ENCODE measurements at regions not wholly inside any gene's neighbourhood (a gene's known extent, or its start where the extent isn't known, plus 50 kb on each side); places are given as distances from the start of the nearest gene placed in this dataset.
A peak's percentile ranks its signal among the peaks of the same experiment; 100 is the strongest.

GRCh38 chr3:127062926-127063325 is 80.0 kb downstream of the PLXNA1 start:
- H3K4me2 ChIP-seq (ENCODE audit: low read length), result no peak overlapping the region
- Mint-ChIP-seq H3K9me3 (ENCODE audit: unreplicated experiment) (no peaks in the 10 kb centered on the region), H3K4me1 (ENCODE audit: low read depth, unreplicated experiment) (peaks cover 5% of the 10 kb centered on the region), H3K27me3 (ENCODE audit: low read depth, unreplicated experiment) (peaks cover 17% of the 10 kb centered on the region), H3K36me3 (ENCODE audit: low read depth, unreplicated experiment) (no peaks in the 10 kb centered on the region), H3K27ac (ENCODE audit: unreplicated experiment) (no peak overlapping the region), H3K4me3 (ENCODE audit: unreplicated experiment) (no peak overlapping the region)
- no peaks in the 10 kb centered on the region for H4K20me1 ChIP-seq (ENCODE audit: insufficient read depth, low read length)
- H3K79me2 ChIP-seq (ENCODE audit: insufficient read depth, low read length), result no peaks in the 10 kb centered on the region
- no peaks in the 10 kb centered on the region for H3K36me3 ChIP-seq (ENCODE audit: insufficient read depth, low read length)
- no peak overlapping the region for H3K4me3 ChIP-seq (ENCODE audit: insufficient read depth, low read depth, low read length)
- no peak for TF ChIP-seq EZH2 (IDR thresholded peaks at IDR 0.05; ENCODE audit: insufficient read depth, low read length)
- TF ChIP-seq CTCF (IDR thresholded peaks at IDR 0.05; ENCODE audit: insufficient read depth, low read depth, low read length), result no peak
- no peaks in the 10 kb centered on the region for H3K4me1 ChIP-seq (ENCODE audit: insufficient read depth, low read length)
- DNase-seq (ENCODE audit: low read depth) (no peak), FAIRE-seq (no peak)
- no peak overlapping the region for H3K9ac ChIP-seq (ENCODE audit: low read length)
- no peak overlapping the region for H2AFZ ChIP-seq (ENCODE audit: low read depth, low read length)
- H3K27me3 ChIP-seq (ENCODE audit: insufficient read depth, low read length), result no peaks in the 10 kb centered on the region
- no peaks in the 10 kb centered on the region for H3K9me3 ChIP-seq (ENCODE audit: insufficient read depth, low read depth, low read length)
- H3K27ac ChIP-seq (ENCODE audit: low read depth, low read length), result no peak overlapping the region

- DNase-seq (ENCODE audit: low read depth), result no peak
- no peaks in the 10 kb centered on the region for H3K36me3 Mint-ChIP-seq (ENCODE audit: low read depth, unreplicated experiment)
- no peaks in the 10 kb centered on the region for H3K79me2 ChIP-seq (ENCODE audit: insufficient read depth, low read length)
- no peak overlapping the region for H3K4me3 Mint-ChIP-seq (ENCODE audit: unreplicated experiment)
- no peak overlapping the region for H2AFZ ChIP-seq (ENCODE audit: low read depth, low read length)
- H3K27ac Mint-ChIP-seq (ENCODE audit: unreplicated experiment), result no peak overlapping the region
- no peaks in the 10 kb centered on the region for H3K4me1 ChIP-seq (ENCODE audit: insufficient read depth, low read length)
- H4K20me1 ChIP-seq (ENCODE audit: insufficient read depth, low read length), result no peaks in the 10 kb centered on the region
- H3K4me3 ChIP-seq (ENCODE audit: insufficient read depth, low read depth, low read length), result no peak overlapping the region
- H3K27me3 ChIP-seq (ENCODE audit: insufficient read depth, low read length), result no peaks in the 10 kb centered on the region
- TF ChIP-seq CTCF (IDR thresholded peaks at IDR 0.05; ENCODE audit: insufficient read depth, low read depth, low read length), result no peak
- no peak for TF ChIP-seq EZH2 (IDR thresholded peaks at IDR 0.05; ENCODE audit: insufficient read depth, low read length)
- peaks cover 5% of the 10 kb centered on the region for H3K4me1 Mint-ChIP-seq (ENCODE audit: low read depth, unreplicated experiment)
- no peak overlapping the region for H3K27ac ChIP-seq (ENCODE audit: low read depth, low read length)
- H3K36me3 ChIP-seq (ENCODE audit: insufficient read depth, low read length), result no peaks in the 10 kb centered on the region
- H3K9ac ChIP-seq (ENCODE audit: low read length), result no peak overlapping the region
- peaks cover 19% of the 10 kb centered on the region for H3K27me3 Mint-ChIP-seq (ENCODE audit: low read depth, unreplicated experiment)
- no peaks in the 10 kb centered on the region for H3K9me3 Mint-ChIP-seq (ENCODE audit: unreplicated experiment)
- no peaks in the 10 kb centered on the region for H3K9me3 ChIP-seq (ENCODE audit: insufficient read depth, low read depth, low read length)
- H3K4me2 ChIP-seq (ENCODE audit: low read length), result no peak overlapping the region
- FAIRE-seq, result no peak
These were observed 81.0 kb downstream of the PLXNA1 start for GRCh38 chr3:127063916-127064315.

GRCh38 chr3:127064391-127065137 is 81.6 kb downstream of the PLXNA1 start:
- no peak overlapping the region for H3K4me2 ChIP-seq (ENCODE audit: low read length)
- Mint-ChIP-seq H3K36me3 (ENCODE audit: low read depth, unreplicated experiment) (no peaks in the 10 kb centered on the region), H3K4me3 (ENCODE audit: unreplicated experiment) (no peak overlapping the region), H3K9me3 (ENCODE audit: unreplicated experiment) (no peaks in the 10 kb centered on the region), H3K4me1 (ENCODE audit: low read depth, unreplicated experiment) (peaks cover 5% of the 10 kb centered on the region), H3K27ac (ENCODE audit: unreplicated experiment) (no peak overlapping the region), H3K27me3 (ENCODE audit: low read depth, unreplicated experiment) (peaks cover 25% of the 10 kb centered on the region)
- H2AFZ ChIP-seq (ENCODE audit: low read depth, low read length), result no peak overlapping the region
- DNase-seq (ENCODE audit: low read depth) (peak; percentile 59), FAIRE-seq (no peak)
- H3K27ac ChIP-seq (ENCODE audit: low read depth, low read length), result no peak overlapping the region
- no peak overlapping the region for H3K4me3 ChIP-seq (ENCODE audit: insufficient read depth, low read depth, low read length)
- H3K79me2 ChIP-seq (ENCODE audit: insufficient read depth, low read length), result no peaks in the 10 kb centered on the region
- H3K9ac ChIP-seq (ENCODE audit: low read length), result no peak overlapping the region
- TF ChIP-seq EZH2 (IDR thresholded peaks at IDR 0.05; ENCODE audit: insufficient read depth, low read length) (no peak), CTCF (IDR thresholded peaks at IDR 0.05; ENCODE audit: insufficient read depth, low read depth, low read length) (no peak)
- no peaks in the 10 kb centered on the region for H3K4me1 ChIP-seq (ENCODE audit: insufficient read depth, low read length)
- H3K9me3 ChIP-seq (ENCODE audit: insufficient read depth, low read depth, low read length), result no peaks in the 10 kb centered on the region
- no peaks in the 10 kb centered on the region for H4K20me1 ChIP-seq (ENCODE audit: insufficient read depth, low read length)
- no peaks in the 10 kb centered on the region for H3K27me3 ChIP-seq (ENCODE audit: insufficient read depth, low read length)
- no peaks in the 10 kb centered on the region for H3K36me3 ChIP-seq (ENCODE audit: insufficient read depth, low read length)

All from astrocyte (in vitro differentiated cells and primary cell).